ENCODE measurements at regions not wholly inside any gene's neighbourhood (a gene's known extent, or its start where the extent isn't known, plus 50 kb on each side); places are given as distances from the start of the nearest gene placed in this dataset.
"Not testable (repeated sequence)": the region's sequence is repeated elsewhere in the genome, so short reads cannot be mapped to it uniquely, and the experiment has no call there.

GRCh38 chr9:108441251-108441650, 414.5 kb downstream of the ACTL7B start:
- DNase-seq = no peak

GRCh38 chr9:108439947-108440346, 415.8 kb downstream of the ACTL7B start:
- no peak for DNase-seq

DNA sequence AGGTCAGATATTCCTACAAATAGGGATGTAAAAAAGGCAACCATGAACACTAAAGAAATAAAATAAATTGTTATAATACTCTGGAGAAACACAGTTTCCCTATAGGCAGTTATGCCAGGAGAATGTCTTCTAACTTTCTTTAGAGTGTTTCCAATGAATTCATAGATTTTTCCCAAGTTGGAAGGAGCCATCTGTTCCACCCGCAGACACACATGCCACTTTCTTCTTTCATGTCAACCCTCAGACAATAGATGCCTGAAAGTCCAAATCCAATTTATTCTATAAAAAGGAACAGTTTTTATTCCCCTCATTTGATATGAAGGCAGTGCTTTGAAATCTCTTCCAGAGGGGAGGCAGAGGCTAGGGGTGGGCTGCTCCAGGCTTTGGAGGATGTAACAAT, 418.1 kb downstream of the ACTL7B start:
- DNase-seq = no peak

DNA sequence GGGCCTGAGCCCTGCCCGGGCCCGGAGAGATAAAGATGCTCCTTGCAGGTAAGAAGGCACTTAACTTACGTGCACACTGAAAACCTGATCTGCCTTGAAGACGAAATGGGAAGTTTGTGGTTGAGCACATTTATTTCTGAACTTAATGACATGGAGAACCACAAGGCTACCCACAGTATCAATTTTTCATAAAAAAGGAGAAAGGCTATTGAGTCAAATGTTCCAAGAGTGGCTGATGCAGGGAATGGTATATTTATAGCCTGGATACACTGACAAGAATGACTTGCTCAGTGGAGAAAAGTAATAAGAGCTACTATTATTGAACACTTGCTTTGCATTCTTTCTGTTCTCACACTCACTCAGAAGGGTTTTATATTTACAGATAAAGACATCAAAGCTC, 419.3 kb downstream of the ACTL7B start:
- DNase-seq = no peak

- DNase-seq = no peak
Observed at GRCh38 chr9:108434502-108434901, 421.3 kb downstream of the ACTL7B start.

GRCh38 chr9:108434036-108434435, 421.8 kb downstream of the ACTL7B start:
- no peak for DNase-seq

GRCh38 chr9:108430655-108431054, 425.1 kb downstream of the ACTL7B start:
- no peak for DNase-seq

GRCh38 chr9:108427751-108428150, 428.0 kb downstream of the ACTL7B start:
- no peak for DNase-seq

DNA sequence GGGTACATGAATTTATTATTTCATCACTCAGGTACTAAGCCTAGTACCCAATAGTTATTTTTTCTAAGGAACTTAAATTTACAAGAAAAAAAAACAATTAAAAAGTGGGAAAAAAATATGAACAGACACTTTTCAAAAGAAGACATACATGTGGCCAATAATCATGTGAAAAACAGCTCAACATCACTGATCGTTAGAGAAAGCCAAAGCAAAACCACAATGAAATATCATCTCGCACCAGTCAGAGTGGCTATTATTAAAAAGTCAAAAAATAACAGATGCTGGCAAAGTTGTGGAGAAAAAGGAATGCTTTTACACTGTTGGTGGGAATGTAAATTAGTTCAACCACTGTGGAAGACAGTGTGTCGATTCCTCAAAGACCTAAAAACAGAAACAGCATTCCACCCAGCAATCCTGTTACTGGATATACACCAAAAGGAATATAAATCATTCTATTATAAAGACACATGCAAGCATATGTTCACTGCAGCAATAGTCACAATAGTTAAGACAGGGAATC, 429.3 kb downstream of the ACTL7B start:
- DNase-seq = not testable (repeated sequence)

GRCh38 chr9:108423433-108423832, 432.4 kb downstream of the ACTL7B start:
- no peak for DNase-seq

DNA sequence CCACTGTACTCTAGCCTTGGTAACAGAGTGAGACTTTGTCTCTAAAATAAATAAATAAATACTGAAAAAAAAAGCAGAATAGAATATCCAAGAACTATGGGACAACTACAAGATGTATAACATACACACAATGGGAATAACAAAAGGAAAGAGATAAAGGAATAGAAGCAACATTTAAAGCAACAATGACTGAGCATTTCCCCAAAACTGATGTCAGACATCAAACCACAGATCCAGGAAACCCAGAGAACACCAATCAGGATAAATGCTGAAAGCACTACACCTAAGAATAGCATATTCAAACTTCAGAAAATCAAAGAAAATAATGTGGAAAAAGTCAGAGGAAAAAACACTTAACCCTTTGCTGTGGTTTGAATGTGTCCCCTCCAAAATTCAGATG, 436.4 kb downstream of the ACTL7B start:
- DNase-seq = no peak

GRCh38 chr9:108417726-108418125, 438.1 kb downstream of the ACTL7B start:
- DNase-seq = no peak

GRCh38 chr9:108417312-108417711, 438.5 kb downstream of the ACTL7B start:
- DNase-seq = no peak

- DNase-seq = no peak
Observed at GRCh38 chr9:108416324-108416723, 439.5 kb downstream of the ACTL7B start.

DNA sequence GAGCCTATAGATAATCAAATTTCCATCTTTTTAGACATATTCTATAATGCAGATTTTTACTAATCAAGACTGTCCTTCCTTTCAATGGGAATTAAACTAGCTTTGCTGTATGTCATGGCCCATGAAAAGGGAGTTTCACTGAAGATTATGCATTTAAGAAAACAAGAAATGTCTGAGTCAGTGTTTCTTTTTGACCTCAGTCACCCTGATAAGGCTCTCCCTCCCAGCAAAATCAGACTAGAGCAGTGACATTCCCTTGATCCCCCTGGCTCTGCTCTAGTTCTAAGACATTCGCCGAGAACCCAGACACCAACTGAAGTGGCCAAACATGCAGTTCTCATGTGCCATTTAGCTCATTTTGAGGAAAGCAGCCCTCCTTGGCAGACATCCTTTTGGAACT, 442.0 kb downstream of the ACTL7B start:
- DNase-seq = no peak

DNA sequence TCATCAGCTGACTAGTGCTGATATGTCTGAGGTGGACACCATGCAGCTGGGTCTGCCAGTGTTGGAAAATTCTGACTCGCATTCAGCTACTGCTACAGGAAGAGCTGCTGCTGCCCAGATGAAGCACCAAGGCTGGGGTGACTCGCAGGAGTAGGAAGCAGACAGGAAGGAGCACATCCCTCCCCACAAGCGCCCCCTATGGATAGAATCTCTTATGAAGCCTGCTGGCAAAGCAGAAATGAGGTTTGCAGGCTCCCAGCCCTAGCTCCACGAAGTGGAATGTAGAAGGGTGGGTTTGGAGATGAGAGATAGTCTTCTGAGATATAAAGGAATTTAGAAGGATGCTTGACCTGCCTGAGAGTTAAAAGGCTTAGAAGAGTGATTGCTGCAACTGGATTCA, 443.0 kb downstream of the ACTL7B start:
- no peak for DNase-seq

- no peak for DNase-seq
Observed at GRCh38 chr9:108411632-108412031, 444.2 kb downstream of the ACTL7B start.

DNA sequence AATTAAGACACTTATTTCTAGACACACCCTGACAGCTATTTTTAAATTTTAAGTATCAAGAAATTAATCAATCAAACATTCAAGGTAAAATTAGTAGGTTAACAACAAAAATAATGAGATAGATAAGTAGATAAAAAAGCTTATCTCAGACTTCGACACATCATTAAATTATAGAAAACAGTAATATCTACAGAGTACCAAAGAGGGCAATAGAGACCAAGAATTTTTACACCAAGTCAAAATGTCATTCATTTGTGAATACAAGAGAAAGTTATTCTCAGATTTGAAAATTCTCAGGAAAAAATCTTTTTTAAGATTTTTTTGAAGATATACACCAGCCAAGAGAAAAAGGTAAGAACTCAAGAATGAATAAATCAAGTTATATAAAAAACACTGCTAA, 445.6 kb downstream of the ACTL7B start:
- DNase-seq = no peak

- no peak for DNase-seq
Observed at GRCh38 chr9:108400297-108400696, 455.5 kb downstream of the ACTL7B start.

DNA sequence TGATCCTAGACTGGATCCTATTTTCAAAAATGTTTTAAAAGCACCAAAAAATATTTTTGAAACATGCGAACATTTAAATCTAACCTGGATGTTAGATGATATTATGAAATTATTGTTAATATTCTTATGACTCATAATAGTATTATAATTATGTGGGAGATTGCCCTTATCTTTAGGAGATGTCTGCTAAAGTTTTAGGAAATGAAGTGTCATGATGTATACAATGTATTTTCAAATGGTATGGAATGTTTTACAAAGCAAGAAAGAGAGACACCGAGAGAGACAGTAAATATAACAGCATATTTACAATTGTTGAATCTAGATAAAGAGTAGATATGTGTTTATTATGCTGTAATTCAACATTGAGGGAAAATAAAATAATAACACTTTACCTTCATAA, 455.9 kb downstream of the ACTL7B start:
- no peak for DNase-seq

DNA sequence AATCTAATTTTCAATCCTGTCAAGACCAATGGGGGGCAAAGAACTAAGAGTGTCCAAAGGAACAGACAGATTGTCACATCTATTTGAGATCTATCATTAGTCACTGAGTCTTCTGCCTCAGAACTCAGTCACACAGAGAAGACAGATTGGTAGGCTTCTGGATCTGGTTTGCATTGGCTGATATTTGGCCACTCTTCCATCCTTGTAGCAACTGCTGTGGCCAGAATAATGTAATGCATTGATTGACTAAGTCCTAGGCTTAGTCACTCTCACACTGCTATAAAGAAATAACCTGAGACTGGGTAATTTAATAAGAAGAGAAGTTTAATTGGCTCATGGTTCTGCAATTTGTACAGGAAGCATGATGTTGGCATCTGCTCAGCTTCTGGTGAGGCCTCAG, 458.5 kb downstream of the ACTL7B start:
- DNase-seq = no peak

DNA sequence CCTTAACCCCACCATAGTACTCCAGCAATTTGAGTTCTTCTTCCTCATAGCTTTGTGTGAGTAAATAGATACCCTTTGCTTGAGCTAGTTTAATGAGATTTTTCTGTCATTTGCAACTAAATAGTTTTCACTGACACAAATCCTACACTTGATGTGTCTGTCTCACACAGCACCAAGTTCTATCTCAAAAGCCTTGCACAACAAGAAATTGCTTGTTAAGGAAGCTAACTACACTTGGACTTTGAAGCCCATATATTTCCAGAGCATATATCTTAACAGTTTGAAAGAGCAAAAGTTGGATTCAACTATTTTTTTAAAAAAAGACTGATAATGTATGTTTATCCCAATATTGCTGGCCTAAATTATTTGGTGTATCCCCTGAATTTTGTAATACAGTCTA, 459.2 kb downstream of the ACTL7B start:
- DNase-seq = no peak

GRCh38 chr9:108396193-108396592, 459.6 kb downstream of the ACTL7B start:
- DNase-seq = no peak

DNA sequence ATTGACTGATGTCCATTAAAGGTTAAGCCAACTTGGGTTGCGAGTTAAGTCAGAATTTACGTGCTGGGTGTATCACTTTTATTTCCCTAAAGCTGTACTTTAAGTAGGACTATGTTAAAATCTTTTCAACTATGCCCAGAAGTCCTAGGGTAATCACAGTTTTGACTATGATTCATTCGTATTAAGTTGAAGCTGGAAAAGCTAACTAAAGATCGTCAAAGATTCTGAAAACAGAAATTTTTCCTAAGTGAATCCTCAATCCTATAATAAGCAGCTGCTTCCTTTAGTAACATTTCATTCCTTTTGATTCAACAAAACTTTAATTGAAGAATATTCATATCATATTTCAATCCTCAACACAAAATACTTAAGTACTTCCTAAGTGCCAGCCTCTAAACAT, 460.4 kb downstream of the ACTL7B start:
- DNase-seq = no peak

DNA sequence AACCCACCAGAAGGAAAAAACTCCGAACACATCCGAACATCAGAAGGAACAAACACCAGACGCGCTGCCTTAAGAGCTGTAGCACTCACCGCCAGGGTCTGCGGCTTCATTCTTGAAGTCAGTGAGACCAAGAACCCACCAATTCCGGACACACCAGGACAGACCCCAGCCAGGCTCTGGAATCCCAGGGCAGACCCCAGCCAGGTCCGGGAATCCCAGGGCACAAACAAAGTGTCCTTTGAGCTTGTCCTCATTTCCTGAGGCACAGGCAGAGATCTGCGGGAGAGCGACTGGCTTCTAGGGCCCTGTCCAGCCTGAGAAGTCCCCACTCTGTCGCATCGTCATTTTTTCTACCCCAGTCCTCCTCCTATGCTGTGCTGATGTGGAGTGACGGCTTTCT, 461.1 kb downstream of the ACTL7B start:
- no peak for DNase-seq

- DNase-seq = not testable (repeated sequence)
Observed at GRCh38 chr9:108393481-108394001, 462.2 kb downstream of the ACTL7B start.

Measured in NCI-H2227 treated with DMSO at 0.1 percent for 48 hours (cell line).